Spleen (tissue), 11 donors: ENCODE measurements at regions not wholly inside any gene's neighbourhood (a gene's known extent, or its start where the extent isn't known, plus 50 kb on each side); places are given as distances from the start of the nearest gene placed in this dataset.

Source experiments
- DNase-seq: peaks from one replicate; pipeline ENCODE4 v3.0.0-alpha.2; 2020
- H3K27ac ChIP-seq, 8 donors: fragments of 200-600 bp; sonication (generic) in 7 of 8; 1 replicate in 4 of 8; 2 replicates in 4 of 8; pipeline versions ENCODE4 v1.5.0 to v1.8.0; 2016 to 2021; ENCODE audit warnings: inconsistent platforms in 4 of 8, mild to moderate bottlenecking in 4 of 8, moderate library complexity in 1 of 8
- H3K27me3 ChIP-seq, 7 donors: fragments of 200-600 bp; sonication (generic) in 6 of 7; replicated peaks in 1 of 7; 1 replicate in 4 of 7; 2 replicates in 3 of 7; pipeline versions ENCODE4 v1.5.0 to v1.8.0; 2016 to 2021; ENCODE audit warnings: inconsistent platforms in 3 of 7, mild to moderate bottlenecking in 1 of 7
- H3K36me3 ChIP-seq, 6 donors: fragments of 200-600 bp; sonication (generic) in 5 of 6; 1 replicate in 4 of 6; 2 replicates in 2 of 6; pipeline versions ENCODE4 v1.5.0 to v1.8.0; 2016 to 2021; ENCODE audit warnings: inconsistent platforms in 2 of 6
- H3K4me1 ChIP-seq, 6 donors: fragments of 200-600 bp; sonication (generic) in 5 of 6; 1 replicate in 3 of 6; 2 replicates in 3 of 6; pipeline versions ENCODE4 v1.5.0 to v1.8.0; 2016 to 2021; ENCODE audit warnings: inconsistent platforms in 3 of 6
- H3K4me3 ChIP-seq, 8 donors: fragments of 200-600 bp; sonication (generic) in 7 of 8; 1 replicate in 4 of 8; 2 replicates in 4 of 8; pipeline versions ENCODE4 v1.5.0 to v1.8.0; 2016 to 2021; ENCODE audit warnings: inconsistent platforms in 4 of 8, mild to moderate bottlenecking in 4 of 8, moderate library complexity in 2 of 8
- H3K9me3 ChIP-seq, 8 donors: fragments of 200-600 bp; sonication (generic) in 7 of 8; 1 replicate in 4 of 8; 2 replicates in 4 of 8; pipeline versions ENCODE4 v1.5.0 to v1.8.0; 2016 to 2021; ENCODE audit warnings: inconsistent platforms in 4 of 8
- CTCF ChIP-seq, 11 experiments: fragments of 200-600 bp in 7 of 11; fragments of 450-650 bp in 4 of 11; sonication (generic) in 4 of 11; IDR thresholded peaks in 8 of 11; conservative IDR thresholded peaks in 3 of 11; 1 replicate in 7 of 11; 2 replicates in 4 of 11; pipeline versions ENCODE4 v1.4.0 to v1.8.0; 2016 to 2021; ENCODE audit warnings: antibody characterized with exemption in 11 of 11, inconsistent platforms in 4 of 11, mild to moderate bottlenecking in 1 of 11
- POLR2A ChIP-seq, 3 donors: fragments of 450-650 bp; IDR thresholded peaks; one replicate each; pipeline ENCODE4 v1.5.1; 2017; ENCODE audit warnings: antibody characterized with exemption in 3 of 3, mild to moderate bottlenecking in 1 of 3
- POLR2AphosphoS5 ChIP-seq, 3 donors: sonication (generic); formaldehyde crosslinking; IDR thresholded peaks; one replicate each; pipeline ENCODE4 v1.5.1; 2017; ENCODE audit warnings: antibody characterized with exemption in 3 of 3
- WGBS, 5 donors: extraction: QIAGEN DNeasy Blood & Tissue Kit in 3 of 5; methylation state at CpG; one replicate each; pipeline versions ENCODE4 v1.1.5 to v1.1.7; 2013 to 2018; 5-methylcytosine and 5-hydroxymethylcytosine counted together
- intact Hi-C: fragments of 100-400 bp; cut with DNase I; formaldehyde crosslinking; loops from one replicate; pipeline ENCODE4 v1.15.0; 2023; ENCODE audit warnings: low total_unique reads
- donor health status: healthy with polysubstance abuse.
- donor health status: DM: no; HTN: no; CAD: no; lungs with moderate emphysema.
- donor health status: DM: no; HTN: no; CAD: no.
- donor health status: Bipolar disorder and iron deficiency.
- donor health status: healthy.
- donor health status: DM: no; HTN: no; CAD: no.
- donor health status: DM: yes; HTN: yes; CAD: no.

DNA sequence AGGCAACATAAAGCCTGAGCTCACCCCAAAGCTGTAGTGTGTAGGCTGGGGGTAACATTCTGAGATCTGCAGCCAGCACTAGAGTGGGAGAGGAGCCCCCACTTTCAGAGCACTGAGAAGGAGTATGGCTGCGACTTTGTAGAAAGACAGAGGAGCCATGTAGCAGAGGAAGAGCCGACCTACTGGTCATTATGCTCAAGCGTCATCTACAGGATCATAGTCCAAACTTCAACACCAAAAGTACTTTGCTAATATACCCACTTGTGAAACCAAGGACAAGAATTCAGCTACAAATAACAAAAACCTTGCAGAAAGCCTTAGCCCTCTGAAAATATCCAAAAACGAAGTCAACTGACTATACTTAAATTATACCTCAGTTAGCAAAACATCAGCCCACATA lies 330.1 kb downstream of the MAN2A1 start:
- H3K27me3 ChIP-seq = no peaks in the 10 kb centered on the region
- 77 to 95% (median 89%) methylated on average over 4 of the region's 4 CpGs for WGBS, 5 donors
- H3K9me3 ChIP-seq = no peaks in the 10 kb centered on the region
- intact Hi-C loops = no loop called here
- no peaks in the 10 kb centered on the region for H3K36me3 ChIP-seq
- H3K27ac ChIP-seq = no peak overlapping the region
- no peak overlapping the region for H3K4me3 ChIP-seq
- no peak for DNase-seq
- no peaks in the 10 kb centered on the region for H3K4me1 ChIP-seq
- TF ChIP-seq POLR2A (IDR thresholded peaks at IDR 0.05) (no peak), POLR2AphosphoS5 (IDR thresholded peaks at IDR 0.05) (no peak), CTCF (IDR thresholded peaks at IDR 0.05 in 8 of 11, conservative IDR thresholded peaks at IDR 0.05 in 3 of 11) (no peak)

DNA sequence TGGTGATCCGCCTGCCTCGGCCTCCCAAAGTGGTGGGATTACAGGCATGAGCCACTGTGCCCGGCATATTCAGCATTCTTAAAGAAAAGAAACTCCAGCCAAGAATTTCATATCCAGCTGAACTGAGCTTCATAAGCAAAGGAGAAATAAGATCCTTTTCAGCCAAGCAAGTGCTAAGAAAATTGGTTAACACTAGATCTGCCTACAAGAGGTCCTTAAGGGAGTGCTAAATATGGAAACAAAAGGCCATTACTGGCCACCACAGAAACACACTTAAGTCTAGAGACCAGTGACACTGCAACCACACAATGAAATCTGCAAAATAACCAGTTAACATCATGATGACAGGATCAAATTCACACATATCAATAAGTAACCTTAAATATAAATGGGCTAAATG lies 331.5 kb downstream of the MAN2A1 start:
- Histone ChIP-seq H3K4me3 (no peak overlapping the region), H3K9me3 (no peaks in the 10 kb centered on the region), H3K27ac (no peak overlapping the region), H3K27me3 (no peaks in the 10 kb centered on the region), H3K36me3 (no peaks in the 10 kb centered on the region), H3K4me1 (no peaks in the 10 kb centered on the region)
- no peak for DNase-seq
- intact Hi-C loops = no loop called here
- no peak for TF ChIP-seq POLR2AphosphoS5 (IDR thresholded peaks at IDR 0.05)
- TF ChIP-seq CTCF (IDR thresholded peaks at IDR 0.05 in 8 of 11, conservative IDR thresholded peaks at IDR 0.05 in 3 of 11) = no peak
- no peak for TF ChIP-seq POLR2A (IDR thresholded peaks at IDR 0.05)
- 91 to 98% (median 95%) methylated on average over 3 of the region's 3 CpGs for WGBS, 5 donors

GRCh38 chr5:110025160-110025559 lies 335.4 kb downstream of the MAN2A1 start:
- no peak for DNase-seq
- no peaks in the 10 kb centered on the region for H3K36me3 ChIP-seq
- 94 to 98% (median 95%) methylated on average over 3 of the region's 3 CpGs for WGBS, 5 donors
- no peaks in the 10 kb centered on the region for H3K27me3 ChIP-seq
- intact Hi-C loops = no loop called here
- no peak overlapping the region for H3K27ac ChIP-seq
- TF ChIP-seq CTCF (IDR thresholded peaks at IDR 0.05 in 8 of 11, conservative IDR thresholded peaks at IDR 0.05 in 3 of 11) (no peak), POLR2AphosphoS5 (IDR thresholded peaks at IDR 0.05) (no peak)
- no peaks in the 10 kb centered on the region for H3K4me1 ChIP-seq
- H3K9me3 ChIP-seq = peaks cover 0 to 4% (median 0%) of the 10 kb centered on the region in 8 donors
- H3K4me3 ChIP-seq = no peak overlapping the region

DNA sequence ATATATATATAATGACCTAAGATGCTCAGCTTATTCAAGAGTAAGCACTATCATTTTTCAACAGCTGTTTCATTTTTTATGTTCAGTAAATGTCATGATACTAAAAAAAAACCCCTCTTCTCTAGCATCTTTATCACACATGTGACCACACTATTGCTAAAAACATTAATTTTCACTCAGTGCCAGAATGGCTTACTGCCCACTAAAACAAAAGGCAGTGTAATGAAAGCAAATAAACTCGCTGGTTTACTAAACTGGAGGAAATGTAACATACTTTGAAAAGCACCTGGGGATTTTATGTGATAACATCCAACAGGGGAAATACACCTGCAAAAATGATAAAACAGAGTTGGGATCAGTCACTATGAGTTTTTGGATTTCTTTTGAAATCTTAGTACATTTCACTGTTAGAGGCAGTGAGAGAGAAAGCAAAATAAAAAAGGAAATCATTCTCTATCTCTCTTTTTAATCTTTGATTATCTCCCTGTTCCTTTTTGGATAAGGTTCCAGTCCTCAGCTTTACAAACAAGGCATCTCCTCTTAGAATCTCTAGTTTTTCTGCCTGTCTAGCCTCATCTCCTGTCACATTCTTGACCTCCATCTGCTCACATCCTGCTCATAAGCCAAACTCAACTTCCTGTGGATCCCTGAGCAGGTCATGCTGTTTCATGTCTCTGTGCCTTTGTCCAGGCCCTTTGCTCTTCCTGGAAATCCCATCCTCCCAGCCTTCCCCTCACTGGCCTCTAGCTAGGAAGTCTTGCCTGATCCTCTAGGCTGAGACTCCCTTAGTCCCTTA lies 338.0 kb downstream of the MAN2A1 start:
- Histone ChIP-seq H3K4me3 (no peak overlapping the region), H3K36me3 (no peaks in the 10 kb centered on the region), H3K27ac (no peak overlapping the region), H3K4me1 (no peaks in the 10 kb centered on the region), H3K9me3 (peaks cover 0 to 4% (median 0%) of the 10 kb centered on the region in 8 donors), H3K27me3 (no peaks in the 10 kb centered on the region)
- WGBS, 5 donors = 54 to 78% (median 64%) methylated on average over 1 of the region's 1 CpG
- intact Hi-C loops = no loop called here
- DNase-seq = no peak
- TF ChIP-seq POLR2AphosphoS5 (IDR thresholded peaks at IDR 0.05) (no peak), CTCF (IDR thresholded peaks at IDR 0.05 in 8 of 11, conservative IDR thresholded peaks at IDR 0.05 in 3 of 11) (no peak), POLR2A (IDR thresholded peaks at IDR 0.05) (no peak)
